ENCODE measurements at regions not wholly inside any gene's neighbourhood (a gene's known extent, or its start where the extent isn't known, plus 50 kb on each side); places are given as distances from the start of the nearest gene placed in this dataset.

DNA sequence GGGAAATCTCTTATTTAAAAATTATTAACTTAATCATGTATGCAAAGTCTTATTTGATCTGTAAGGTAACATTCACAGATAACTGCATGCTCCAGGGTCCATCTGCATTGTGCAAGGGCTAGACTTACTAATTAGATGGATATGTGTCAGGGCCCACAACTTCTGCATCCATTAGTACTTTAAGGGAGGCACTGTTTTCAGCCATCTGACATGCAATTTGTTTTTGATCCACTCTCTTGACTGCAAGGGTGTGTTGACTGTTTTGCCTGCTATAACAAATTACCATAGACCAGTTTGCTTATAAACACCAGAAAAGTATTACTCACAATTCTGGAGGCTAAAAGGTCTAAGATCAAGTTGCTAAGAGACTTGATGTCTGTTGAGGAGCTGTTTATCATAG lies 542.1 kb upstream of the HS3ST1 start:
- TF ChIP-seq ZNF274 (IDR thresholded peaks at IDR 0.05; ENCODE audit: low read depth, low read length): no peak
- TF ChIP-seq SUZ12 (IDR thresholded peaks at IDR 0.05; ENCODE audit: extremely low read depth, insufficient read depth, insufficient read length): no peak
- TF ChIP-seq YY1 (IDR thresholded peaks at IDR 0.05; ENCODE audit: insufficient read depth, insufficient read length): no peak

Data from NT2/D1 (cell line).